IPS-NIHi11 (cell line): ENCODE measurements at regions not wholly inside any gene's neighbourhood (a gene's known extent, or its start where the extent isn't known, plus 50 kb on each side); places are given as distances from the start of the nearest gene placed in this dataset.

Experiments
- DNase-seq: peaks from one replicate; pipeline ENCODE4 v3.0.0; 2012; ENCODE audit warnings: mixed read lengths, low spot score

- no peak for DNase-seq
Measured at GRCh38 chr20:40449144-40449690, 239.8 kb downstream of the MAFB start.

GRCh38 chr20:40446888-40447287, 242.1 kb downstream of the MAFB start:
- DNase-seq: no peak

- no peak for DNase-seq
Measured at GRCh38 chr20:40444516-40444915, 244.5 kb downstream of the MAFB start.

DNA sequence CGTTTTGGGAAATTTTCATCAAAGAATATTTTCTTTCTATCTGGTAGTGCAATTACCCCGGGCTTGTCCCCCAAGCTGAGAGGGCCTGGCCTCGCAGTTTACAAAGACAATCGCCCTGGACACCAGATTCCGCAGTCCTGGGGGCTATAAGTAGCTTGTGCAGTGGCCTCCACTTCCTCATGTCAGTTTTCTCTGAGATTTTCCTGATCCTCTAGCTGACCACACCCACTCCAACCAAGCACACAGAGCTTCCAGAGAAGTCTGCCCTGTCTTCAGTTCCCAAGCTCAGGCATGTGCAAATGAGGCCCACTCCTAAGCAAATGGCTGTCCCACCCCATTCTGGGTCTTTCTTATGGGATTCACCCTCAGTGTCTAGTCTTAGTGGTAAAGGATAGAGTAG, 245.3 kb downstream of the MAFB start:
- no peak for DNase-seq

GRCh38 chr20:40442181-40442963, 246.7 kb downstream of the MAFB start:
- peak; percentile 53 for DNase-seq

GRCh38 chr20:40441771-40442170, 247.3 kb downstream of the MAFB start:
- DNase-seq: no peak

GRCh38 chr20:40438161-40438830, 250.7 kb downstream of the MAFB start:
- no peak for DNase-seq

DNA sequence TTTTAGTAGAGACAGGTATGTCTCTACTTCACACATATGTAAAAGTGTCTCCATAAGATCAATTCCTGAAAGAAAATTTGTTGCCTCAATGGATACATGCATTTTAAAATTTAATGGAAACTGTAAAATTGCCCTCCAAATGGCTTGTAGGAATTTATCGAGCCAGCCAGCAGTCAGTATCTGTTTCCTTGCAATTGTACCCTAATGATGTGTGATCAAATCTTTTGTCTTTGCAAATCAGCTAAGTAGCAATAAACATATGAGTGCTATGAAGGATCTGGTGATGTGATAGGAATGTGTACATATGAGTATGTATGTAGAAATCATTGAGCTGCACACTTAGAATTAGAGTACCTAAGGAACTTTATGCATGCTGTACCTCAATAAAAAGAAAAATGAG, 253.0 kb downstream of the MAFB start:
- DNase-seq: no peak

DNA sequence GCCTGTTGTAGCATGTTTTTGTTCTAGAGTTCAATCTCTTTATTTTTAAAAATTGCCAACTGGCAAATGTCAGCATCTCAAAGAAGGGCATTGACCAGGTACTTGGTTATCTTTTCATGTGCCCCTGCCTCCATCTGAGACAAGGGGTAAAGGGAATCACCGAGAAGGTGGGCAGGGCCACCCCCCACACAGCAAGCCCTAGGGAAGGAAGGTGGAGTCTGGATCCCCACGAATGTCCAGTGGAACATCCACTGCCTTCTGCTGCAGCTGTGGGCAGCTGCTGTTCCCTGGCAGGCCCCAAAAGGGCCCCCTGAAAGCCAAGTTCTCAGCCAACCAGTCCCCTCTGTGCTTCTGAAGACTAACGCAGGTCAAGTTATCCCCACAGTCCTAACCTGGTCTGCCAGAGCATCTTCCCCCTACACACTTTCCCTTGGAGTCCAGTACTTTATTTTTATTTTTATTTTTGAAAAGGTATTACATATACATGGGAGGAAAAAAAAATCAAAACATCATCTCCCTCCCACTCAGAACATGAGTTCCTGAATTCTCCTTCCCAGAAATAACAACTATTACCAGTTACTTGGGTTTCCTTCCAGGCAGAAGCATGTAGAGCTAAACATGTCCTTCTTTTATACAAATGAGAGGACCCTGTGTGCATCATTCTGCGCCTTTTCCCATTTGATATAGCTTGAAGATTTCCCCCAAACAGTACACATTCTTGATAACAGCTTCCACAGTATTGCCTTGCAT, 253.7 kb downstream of the MAFB start:
- no peak for DNase-seq

- no peak for DNase-seq
Measured at GRCh38 chr20:40434122-40434521, 254.9 kb downstream of the MAFB start.

GRCh38 chr20:40433341-40433861, 255.6 kb downstream of the MAFB start:
- no peak for DNase-seq

- peak; percentile 10 for DNase-seq
Measured at GRCh38 chr20:40431611-40432010, 257.4 kb downstream of the MAFB start.

DNA sequence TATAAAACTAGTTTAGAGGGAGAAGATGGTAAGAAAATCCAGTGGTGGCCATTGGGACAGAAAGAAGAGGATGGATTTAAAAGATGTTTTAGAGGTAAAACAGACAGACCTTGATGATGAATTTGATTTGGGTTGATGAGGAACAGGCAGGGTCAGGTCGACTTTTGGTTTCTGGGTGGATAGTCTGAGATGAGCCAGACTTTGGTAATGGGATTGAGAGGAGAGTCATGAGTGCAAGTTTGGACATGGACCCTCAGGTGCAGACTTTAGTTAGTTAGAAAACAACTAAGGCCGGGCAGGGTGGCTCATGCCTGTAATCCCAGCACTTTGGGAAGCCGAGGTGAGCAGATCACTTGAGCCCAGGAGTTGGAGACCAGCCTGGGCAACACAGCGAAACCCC, 257.9 kb downstream of the MAFB start:
- no peak for DNase-seq

- DNase-seq: no peak
Measured at GRCh38 chr20:40427026-40427425, 262.0 kb downstream of the MAFB start.

GRCh38 chr20:40424695-40425094, 264.3 kb downstream of the MAFB start:
- no peak for DNase-seq

- no peak for DNase-seq
Measured at GRCh38 chr20:40422656-40423055, 266.4 kb downstream of the MAFB start.

- no peak for DNase-seq
Measured at GRCh38 chr20:40416274-40416673, 272.8 kb downstream of the MAFB start.

DNA sequence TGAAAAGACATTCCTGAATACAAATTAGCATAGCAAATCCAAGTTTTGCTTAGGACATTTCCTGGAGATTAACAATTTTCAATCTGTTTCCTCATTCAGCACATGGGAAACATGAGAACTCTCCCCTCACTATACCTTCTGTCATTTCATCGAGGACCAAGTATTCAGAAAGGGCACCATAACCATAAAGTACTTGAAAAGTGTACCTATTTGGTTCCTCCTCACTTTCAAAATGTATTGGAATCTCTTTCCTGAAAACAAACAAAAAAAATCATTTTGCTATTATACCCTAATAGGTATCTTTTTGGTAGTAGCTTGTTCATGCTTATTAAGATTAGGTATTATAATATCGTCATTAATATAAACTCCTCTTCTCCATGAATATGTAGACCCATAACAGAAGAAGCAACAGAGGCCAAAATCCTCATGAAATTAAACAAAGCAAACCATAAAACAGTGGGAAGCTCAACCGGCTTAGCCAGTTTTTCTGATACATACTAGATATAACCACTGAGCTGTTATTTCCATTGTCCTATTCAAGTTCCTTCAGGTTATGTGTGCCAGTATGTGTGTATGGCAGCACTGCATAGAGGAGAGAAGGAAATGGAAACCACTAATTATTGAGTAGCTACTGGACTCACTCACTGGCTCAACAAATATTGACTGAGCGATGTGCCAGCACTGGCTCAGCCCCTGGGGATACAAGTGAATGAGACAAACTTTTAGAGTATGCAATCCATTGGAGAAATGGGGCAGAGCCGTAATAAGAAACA, 274.0 kb downstream of the MAFB start:
- no peak for DNase-seq

DNA sequence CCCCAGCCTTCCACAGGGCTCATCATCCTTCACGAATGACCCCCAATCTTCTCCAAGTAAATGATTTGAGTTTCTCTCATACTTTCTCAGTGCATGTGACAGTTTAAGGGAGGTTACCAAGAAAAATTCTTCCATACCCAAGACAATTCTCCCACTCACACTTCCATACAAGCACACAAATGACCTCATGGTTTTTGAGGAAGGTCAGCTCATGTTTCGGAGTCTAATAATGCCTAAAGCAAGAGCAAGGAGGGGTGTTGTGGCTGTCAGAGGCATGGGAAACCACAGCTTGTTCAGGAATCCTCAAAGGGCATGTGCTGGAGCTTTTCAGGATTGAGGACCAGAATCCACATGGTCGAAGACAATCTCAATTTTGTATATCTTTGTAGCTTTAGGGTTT, 279.0 kb downstream of the MAFB start:
- no peak for DNase-seq

DNA sequence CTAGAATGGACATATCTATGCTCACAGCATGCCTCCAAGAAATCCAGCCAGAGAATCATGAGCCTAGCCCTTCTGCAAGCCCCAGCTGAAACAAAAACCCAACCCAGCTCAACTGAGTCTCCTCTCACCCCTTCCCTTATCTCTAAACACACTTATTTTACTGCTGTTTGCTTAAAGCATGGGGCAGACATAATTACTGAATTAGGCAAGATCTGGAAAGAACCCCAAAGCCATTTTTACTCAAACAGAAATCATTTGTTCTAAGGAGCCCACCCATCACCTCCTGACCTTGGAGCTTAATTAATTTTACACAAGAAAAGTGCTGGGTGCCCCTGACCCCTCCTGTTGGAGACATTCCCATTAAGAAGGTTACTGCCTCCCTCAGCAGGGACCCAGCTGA, 291.6 kb downstream of the MAFB start:
- no peak for DNase-seq

DNA sequence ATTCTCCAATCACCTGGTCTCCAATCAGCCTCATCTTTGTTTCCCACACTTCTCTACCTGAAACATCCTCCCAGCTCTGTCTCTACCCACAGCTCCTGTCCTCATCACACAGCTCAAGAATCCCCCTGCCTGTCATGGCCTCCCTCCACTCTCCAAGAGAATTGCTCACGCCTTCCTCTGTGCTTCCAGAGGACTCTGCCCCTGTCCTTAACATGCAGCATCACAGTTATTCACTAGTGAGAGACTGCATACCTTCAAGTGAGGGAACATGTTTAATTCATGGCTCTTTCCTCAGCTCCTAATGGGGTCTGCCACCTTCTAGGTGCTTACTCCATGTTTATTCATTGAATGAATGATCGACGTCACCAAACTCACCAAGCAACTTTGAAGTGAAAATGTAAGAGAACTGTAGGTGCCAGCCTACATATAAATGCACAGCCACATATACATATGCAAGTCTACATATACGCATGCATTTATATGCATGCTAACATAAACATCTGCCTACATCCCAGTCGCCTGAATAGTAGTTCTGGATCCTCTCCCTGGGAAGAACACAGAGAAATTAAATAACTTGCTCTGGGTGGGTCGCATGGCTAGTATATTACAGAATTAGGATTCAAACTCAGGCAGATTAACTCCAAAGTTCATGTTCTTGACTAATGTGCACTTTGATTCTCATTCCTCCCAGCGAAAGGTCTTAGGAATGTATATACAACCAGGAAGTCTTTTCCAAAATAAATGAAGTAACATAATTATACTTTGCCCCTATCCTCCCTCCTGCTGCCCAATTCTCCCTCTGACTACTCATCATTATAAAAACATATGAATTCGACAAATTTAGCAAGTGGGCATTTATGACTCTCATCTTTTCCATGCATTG, 295.6 kb downstream of the MAFB start:
- no peak for DNase-seq
